Stimulated activated CD8-positive, alpha-beta memory T cell treated with anti-CD3 and anti-CD28 coated beads, Interleukin-7, amount 100 ng/mL, for 48 hours (primary cell): ENCODE measurements at regions not wholly inside any gene's neighbourhood (a gene's known extent, or its start where the extent isn't known, plus 50 kb on each side); places are given as distances from the start of the nearest gene placed in this dataset.

Source experiments
- DNase-seq, 2 donors: peaks; one replicate each; pipeline ENCODE4 v3.0.0-alpha.2; 2020; ENCODE audit warnings: low read depth in 1 of 2; ENCODE audit errors: extremely low read depth in 1 of 2

DNA sequence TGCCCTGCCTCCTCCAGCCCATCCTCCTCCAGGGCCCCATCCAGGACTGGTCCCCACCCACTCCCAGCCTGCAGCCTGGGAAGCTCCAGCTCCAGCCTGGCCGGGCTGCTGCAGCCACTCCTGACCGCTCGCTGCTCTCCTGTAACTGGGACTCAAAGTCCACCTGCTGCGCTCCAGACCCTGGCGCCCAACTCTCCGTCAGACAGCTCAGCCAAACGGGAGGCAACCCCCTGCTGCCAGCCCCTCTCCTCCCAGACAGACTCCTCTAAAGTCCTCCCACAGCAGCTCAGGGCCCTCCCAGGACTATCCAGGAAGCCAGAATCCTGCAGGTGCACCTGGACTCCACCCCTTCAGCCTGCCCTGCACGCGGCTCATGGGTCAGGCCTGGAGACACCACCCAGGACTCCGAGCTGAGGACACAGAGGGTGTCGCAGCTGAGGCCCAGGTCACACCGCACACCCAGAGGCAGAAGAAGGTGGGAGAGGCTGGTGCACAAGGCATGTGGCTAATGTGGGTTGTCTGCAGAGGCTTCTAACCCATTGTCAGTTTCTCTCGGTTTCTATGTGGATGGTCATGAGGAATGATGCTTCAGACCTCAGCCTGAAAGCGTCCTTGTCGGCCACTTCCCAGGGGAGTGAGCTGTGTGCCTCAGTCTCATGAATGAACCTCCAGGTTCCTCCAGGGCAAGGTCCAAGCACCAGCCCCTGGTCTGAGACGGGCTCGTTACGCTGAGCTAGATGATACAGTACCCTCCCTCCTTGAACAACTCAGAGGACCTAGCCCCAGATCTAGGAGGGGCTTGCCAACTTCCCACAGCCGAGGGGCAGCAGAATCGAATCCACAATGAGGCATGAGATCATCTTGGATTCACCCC, 1514.8 kb downstream of the TBC1D22A start:
- no peak for DNase-seq

DNA sequence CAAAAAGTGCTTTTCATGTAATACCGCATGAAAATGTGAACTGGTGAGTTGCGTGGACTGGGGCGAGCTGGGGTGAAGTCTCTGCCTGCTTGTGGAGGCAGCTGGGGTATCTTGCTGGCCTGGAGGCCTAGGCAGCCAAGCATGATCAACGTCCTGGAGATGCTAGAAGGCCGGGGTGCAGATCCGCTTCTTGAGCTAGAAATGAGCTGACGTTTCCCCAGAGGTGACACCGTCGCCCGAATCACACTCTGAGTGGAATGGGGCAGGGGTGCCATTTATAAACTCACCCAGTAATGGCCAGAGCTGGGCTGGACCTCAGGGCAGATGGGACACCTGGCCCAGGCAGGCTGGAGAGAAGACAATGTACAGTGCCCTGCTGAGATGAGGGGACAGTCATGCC, 1513.0 kb downstream of the TBC1D22A start:
- no peak for DNase-seq

DNA sequence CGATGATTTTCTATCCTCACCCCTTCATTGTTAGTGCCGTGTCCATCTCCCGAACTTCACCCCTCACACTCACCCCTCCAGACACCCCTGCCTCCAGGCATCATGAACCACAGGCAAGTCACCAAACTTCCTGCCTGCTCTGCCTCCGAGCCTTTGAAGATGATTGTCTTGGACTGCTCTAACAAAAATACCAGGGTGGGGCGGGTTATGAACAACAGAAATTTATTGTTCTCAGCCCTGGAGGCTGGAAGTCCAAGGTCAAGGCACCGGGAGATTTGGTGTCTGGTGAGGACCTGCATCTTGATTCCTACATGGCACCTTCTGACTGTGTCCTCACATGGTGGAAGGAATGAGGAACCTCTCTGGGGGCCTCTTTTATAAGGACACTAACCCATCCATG, 1508.3 kb downstream of the TBC1D22A start:
- DNase-seq: no peak

DNA sequence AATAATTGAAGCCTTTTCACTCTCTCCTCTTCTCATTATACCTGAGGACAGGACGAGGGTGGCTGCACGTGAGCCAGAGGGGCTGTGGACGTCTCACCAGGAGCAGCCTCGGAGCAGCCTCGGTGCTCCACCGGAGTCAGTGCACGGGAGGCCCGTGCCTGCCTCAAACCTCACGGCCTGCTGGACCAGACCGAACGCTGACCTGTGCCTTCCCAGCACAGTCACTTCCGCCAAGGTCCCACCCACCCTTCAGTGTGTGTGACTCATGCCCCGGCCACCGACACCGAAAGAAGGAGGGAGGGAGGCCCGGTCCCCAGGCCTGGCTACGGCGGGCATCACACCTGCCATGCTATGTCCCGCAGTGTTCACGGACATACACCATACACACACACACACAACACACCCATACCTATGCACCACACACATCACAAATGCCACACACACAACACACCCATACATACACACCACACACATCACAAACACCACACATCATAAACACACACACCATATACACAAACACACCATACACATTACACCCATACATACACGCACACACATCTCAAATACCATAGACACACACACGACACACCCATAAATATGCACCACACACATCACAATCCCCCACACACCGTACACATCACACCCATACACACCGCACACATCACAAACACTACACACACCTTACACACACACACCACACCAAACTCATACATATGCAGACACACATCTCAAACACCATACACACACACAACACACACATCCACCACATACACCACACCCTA, 1506.5 kb downstream of the TBC1D22A start:
- DNase-seq: no peak

DNA sequence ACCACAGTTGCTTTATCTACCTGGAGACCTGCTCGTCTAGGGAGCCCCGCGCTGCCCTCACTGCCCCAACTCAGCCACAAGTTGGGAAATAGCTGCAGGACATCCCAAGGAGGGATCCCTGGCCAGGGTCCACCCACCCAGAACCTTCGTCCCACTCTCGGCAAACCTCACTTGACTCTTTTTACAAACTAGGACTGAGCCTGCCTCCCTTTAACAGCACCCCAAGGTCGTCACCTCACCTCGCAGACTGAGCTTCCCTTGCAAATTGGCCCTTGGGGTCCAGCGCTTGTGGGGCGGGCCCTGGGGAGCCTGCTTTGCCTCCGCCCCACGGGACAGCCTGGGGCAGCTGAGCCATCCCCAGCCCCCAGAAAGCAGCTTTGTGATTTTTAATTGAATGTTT, 1505.8 kb downstream of the TBC1D22A start:
- DNase-seq: no peak

DNA sequence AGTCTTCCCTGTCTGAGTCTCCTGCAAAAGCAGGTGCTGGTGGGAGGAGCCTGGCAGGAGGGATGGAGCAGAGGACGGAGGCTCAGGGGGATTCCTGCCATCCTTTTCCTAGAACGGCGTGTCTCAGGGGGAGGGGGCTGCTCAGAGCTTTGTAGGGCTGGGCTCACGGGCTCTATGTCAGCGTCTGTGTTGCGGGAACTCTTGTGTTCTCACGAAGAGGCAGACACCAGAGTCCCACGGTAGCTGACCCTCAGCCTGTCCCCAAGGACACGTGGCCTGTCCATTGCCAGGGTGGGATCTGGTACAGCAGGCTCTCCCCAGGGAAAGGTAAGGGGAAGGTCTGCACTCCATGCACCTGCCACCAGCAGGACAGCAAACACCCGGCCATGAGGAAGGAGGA, 1505.2 kb downstream of the TBC1D22A start:
- no peak for DNase-seq

DNA sequence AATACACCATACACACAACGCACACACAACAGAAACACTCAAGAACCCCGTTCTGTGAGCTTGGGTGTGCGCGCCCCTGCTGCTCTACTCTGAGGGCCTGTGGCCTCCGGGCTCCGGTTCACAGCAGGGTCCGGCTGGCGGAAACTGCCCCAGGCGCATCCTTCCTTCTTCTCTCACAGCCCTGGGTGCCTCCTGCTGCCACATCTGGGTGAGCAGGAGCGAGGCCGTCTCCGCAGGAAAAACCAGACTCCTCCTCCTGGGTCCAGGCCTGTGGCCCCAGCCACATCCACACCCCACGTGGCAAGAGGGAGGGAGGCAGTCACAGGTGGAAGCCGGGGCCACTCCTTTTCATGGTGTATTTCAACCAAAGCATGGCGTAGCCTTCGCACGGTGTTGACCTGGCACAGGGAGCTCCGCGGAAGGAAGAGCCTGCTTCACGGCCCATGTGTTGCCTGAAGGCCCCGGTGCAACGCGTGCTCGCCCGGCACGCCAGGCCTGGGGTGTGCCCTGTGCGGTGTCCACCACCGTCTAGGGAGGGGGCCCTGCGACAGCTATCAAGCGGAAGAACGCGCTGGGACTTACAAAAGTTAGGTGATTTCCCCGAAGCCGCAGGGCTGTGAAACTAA, 1502.7 kb downstream of the TBC1D22A start:
- DNase-seq: no peak

DNA sequence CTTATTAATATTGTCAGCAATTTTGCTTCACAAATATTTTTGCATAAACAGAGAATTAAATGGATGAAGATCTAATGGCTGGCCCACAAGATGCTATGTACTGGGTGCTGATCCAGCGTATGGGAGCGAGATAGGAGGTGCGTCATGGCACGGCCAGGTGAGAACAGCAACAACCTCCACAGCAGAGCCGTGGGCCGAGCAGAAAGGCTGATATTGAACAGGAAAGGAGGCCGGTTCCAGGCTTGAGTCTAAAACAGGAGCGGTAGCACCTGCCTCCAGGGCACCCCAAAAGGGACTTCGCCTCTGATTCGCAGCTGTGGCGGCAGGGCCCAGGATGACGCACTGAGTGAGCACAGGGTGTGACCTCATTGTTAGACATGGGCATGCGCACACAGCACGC, 1502.1 kb downstream of the TBC1D22A start:
- DNase-seq: no peak

DNA sequence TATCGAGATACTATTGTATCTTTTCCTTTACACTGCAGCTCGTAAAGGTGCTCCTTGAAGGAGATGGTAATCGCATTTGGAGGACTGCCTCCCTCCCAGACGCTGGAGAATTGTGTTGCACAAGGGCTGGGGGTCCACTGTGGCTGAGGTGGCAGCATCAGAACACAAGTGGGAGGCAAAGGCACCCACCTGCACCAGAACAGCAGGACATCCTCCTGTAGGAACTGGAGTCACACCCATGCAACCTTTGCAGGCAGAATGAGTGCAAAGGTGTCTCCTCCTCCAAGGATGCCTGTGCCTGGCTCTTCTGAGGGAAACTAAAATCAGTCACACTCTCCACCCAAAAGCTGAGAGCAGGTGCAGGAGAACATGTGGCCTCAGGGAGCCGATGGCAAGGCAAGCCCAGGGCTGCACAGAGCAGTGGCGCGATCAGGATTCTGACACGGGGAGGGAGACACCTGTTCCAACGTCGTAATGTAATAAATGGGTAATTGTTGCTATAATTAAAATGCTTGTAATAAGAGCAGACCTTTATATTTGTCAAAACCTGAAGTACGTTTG, 1501.4 kb downstream of the TBC1D22A start:
- DNase-seq: no peak

DNA sequence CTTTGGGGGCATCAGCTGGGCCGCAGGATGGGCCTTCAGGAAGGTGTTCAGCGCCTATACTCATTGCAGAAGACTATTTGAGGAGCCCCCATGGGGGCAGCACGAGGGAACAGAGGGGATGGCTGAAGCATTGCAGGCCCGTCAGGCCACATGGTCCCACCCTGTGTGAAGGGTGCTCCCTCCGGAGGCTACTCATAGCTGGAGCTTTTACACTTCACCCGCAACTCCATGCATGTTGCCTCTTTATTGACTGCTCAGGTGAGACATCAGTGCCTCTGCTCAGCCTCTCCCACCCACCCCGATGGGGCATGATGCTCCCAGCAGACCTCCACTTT, 1500.9 kb downstream of the TBC1D22A start:
- no peak for DNase-seq

DNA sequence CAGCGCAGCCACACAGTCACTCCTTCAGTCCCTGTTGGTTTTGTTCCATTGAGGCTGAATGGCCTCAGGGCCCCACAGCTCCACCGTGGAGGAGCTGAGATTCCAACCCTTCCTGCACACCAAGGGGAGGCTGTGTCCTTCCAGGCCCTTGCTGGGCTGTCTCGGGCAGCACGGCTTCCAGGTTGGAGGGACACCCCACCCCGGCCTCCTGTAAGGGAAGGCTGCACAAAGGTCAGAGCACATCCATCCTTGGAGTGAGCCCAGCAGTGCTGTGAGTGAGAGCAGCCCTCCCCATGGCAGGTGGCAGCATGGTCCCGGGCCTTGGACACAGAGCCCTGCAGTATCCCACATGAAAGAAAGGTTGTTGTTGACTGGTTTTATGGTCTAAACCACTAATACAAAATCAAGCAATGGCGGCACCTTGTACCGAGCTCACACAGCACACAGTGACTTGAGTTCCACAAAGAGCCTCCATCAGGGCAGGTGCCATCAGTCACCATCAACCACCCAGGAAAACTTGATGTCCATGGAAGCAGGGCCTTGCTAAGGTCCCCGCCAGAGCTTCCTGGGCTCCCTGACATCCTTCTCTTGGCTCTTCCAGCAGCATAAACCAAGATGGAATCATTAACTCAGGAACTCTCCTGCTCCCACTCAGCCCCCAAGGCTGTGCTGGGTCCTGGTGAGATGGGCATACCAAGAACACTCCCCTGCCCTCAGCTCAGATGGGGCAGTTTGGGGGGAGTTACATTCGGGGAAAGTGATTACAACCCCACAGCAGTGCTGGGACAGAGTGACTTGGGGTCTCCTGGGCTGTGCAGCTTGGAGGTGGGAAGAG, 1500.4 kb downstream of the TBC1D22A start:
- DNase-seq: no peak

DNA sequence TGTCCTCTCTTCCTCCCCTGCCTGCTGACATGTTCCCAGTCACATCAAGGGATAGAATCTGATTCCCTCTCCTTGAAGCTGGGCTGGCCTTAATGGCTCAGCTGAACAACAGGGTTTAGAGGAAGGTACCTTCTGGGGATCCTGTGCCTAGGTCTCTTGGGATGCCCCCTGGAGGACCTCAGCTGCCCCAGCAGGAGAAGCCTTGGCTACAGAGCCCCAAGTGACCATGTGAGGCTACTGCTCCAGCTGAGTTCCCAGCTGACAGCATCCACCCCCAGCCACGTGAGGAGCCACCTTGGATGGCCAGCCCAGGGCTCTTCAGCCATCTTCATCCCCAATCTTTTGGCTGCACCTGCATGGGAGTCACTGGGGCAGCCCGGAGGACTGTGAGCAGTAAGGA, 1499.3 kb downstream of the TBC1D22A start:
- no peak for DNase-seq

DNA sequence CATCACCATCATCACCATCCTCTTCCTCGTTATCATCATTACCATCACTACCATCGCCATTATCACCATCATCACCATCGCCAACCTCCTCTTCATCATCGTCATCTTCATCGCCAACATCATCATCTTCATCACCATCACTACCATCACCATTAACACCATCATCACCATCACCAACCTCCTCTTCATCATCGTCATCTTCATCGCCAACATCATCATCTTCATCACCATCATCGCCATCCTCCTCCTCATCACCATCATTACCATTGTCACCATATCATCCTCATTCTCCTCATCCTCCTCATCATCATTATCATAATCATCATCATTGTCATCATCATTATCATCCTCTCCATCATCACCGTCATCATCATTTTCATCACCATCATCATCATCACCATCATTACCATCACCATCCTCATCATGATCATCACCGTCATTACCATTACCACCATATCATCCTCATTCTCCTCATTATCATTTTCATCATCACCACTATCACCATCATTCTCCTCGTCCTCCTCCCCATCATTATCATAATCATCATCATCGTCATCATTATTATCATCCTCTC, 1498.7 kb downstream of the TBC1D22A start:
- no peak for DNase-seq

DNA sequence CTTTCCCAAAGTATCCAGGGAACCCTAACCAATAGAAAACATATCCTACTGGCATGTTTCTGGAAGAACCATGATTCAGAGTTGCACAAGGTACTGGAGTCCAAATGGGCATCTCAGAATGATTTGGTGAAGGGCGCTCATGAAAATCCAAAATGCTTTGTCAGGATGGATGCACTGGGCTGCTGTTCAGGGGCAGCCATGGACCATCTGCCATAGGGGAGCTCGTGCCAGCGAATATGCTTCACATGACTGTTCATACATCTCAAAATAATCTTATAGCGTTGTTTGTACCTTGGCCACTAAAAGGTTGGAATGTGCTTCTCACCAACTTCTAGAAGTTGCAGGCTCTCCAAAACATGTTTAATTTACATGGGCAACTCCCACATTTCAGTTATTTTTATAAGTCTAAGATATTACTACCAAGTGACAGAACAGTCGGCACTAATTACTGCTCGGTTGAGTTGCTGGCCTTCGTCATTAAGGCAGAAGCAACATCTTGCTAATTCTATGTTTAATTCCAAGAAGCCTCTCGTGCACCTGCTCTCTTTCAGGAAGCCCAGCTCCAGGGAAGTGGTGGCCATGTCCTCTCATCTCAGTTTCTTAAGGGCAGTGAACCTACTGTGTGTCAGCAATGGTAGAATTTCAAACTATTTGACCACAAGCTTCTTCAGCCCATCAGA, 1497.7 kb downstream of the TBC1D22A start:
- DNase-seq: no peak

DNA sequence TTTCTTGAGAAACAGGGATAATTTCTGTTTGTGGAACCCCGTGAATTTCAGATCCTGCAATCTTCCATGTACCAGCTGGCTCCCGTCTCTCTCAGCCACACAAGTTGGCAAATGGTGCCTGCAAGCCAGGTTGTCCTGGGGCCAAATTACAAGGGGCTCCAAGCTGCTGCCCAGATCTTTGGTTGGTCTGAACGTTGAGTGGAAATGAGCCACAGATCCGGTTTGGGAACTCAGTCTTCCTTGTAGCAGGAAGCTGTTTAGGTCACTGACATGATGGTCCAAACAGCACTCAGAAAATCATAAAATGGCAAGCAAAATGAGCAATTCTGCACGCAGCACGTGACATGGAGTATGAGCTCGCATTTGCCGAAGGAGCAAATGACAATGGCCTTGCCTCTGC, 1496.4 kb downstream of the TBC1D22A start:
- DNase-seq: no peak

DNA sequence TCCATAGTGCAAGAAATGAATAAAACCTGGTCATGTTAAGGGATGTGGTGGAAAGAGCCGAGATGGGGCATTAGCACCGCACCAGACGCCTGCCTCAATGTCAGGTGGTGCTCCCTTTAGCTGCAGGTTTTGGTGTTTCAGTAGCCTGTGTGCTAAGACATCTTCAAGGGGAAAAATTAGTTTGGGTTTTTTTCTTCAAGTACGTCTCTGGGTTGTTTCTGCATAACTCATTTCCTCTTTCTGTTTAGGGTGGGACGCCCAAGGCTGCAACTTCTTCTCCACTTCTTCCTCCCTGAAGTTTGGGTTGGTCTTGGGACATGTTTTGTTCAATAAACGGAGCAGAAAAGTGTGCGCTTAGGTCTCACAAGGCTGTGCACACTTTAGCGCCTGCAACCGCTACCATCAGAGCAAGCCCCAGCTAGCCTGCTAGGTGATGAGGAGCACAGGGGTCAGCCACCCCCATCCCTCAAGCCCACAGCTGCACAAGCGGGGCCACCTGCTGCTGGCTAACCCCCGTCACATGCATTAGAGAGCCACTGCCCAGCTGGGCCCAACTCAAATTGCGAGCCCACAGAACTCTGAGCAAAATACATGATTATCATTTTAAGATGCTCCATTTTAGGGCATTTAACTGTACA, 1495.7 kb downstream of the TBC1D22A start:
- DNase-seq: no peak

DNA sequence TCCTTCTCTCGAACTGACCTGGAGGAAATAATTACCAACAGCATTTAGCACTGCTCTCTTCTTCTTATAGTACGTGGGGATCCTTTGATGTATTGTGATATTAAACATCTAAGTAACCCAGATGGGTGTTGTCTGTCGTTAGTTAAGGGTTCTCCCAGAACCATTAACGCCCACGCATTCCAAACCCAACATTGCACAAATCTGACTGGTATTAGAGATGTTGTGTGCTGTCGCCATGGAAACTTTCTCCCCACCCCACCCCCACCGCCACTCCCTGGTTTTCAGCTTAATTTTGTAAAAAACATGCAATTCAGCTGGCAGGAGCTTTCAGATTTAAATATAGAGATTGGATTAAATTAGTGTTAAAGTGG, 1495.2 kb downstream of the TBC1D22A start:
- no peak for DNase-seq

DNA sequence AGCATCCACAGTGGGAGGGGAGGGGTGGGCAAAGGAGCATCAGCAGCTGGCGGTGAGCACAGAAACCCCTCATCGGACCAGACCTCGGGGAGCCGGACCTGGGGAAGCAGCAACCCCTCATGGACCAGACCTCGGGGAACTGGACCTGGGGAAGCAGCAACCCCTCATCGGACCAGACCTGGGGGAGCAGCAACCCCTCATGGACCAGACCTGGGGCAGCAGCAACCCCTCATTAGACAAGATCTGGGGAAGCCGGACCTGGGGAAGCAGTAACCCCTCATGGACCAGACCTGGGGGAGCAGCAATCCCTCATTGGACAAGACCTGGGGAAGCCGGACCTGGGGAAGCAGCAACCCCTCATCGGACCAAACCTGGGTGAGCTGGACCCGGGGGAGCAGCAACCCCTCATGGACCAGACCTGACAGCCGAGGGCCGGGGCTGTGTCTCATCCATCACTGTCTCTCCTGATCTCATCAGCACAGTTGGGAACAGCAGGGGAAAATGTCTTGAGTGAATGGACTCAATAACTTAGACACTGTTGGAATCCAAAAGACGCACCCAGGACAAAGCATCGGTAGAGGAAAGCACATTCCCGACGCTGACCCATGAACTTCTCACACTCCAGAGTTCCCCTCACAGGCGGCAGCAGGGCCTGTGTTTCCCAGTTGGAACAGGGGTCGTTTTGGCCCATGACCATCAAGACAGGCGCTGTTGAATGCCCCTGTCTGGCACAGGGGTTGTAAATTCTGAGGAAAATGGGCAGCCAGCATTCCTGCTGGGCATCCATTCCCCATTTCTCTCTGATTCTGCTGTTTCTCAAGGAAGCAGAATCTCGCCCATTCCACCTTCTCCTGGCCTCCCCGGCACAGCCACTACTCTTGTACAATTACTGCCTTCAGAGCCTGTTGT, 1494.6 kb downstream of the TBC1D22A start:
- DNase-seq: no peak
